NT2/D1 (cell line): ENCODE measurements at regions not wholly inside any gene's neighbourhood (a gene's known extent, or its start where the extent isn't known, plus 50 kb on each side); places are given as distances from the start of the nearest gene placed in this dataset.
A peak's percentile ranks its signal among the peaks of the same experiment; 100 is the strongest.

Experiments used
- DNase-seq: peaks from one replicate; pipeline ENCODE4 v3.0.0-alpha.2; 2011; ENCODE audit warnings: low read depth, low spot score
- H3K27me3 ChIP-seq: 2 replicates; pipeline ENCODE4 v1.6.0; 2011; ENCODE audit warnings: mild to moderate bottlenecking; ENCODE audit not compliant: insufficient read length, insufficient read depth
- H3K36me3 ChIP-seq: 2 replicates; pipeline ENCODE4 v1.6.1; 2011; ENCODE audit warnings: mild to moderate bottlenecking, low read length, mixed read lengths; ENCODE audit not compliant: insufficient read depth, insufficient read length
- H3K4me1 ChIP-seq: 2 replicates; pipeline ENCODE4 v1.5.1; 2011; ENCODE audit not compliant: insufficient read depth, insufficient read length
- H3K4me3 ChIP-seq: 2 replicates; pipeline ENCODE4 v1.5.1; 2011; ENCODE audit warnings: low read depth; ENCODE audit not compliant: insufficient read length
- H3K9ac ChIP-seq: 2 replicates; pipeline ENCODE4 v1.6.0; 2011; ENCODE audit warnings: low read depth; ENCODE audit not compliant: insufficient read length
- H3K9me3 ChIP-seq: 2 replicates; pipeline ENCODE4 v1.5.1; 2011; ENCODE audit warnings: mild to moderate bottlenecking, low read length; ENCODE audit not compliant: insufficient read depth
- SUZ12 ChIP-seq: IDR thresholded peaks from 2 replicates; pipeline ENCODE4 v1.6.1; 2011; ENCODE audit not compliant: insufficient read length, insufficient read depth; ENCODE audit errors: extremely low read depth
- YY1 ChIP-seq: IDR thresholded peaks from 2 replicates; pipeline ENCODE4 v1.6.1; 2011; ENCODE audit not compliant: insufficient read length, insufficient read depth
- ZNF274 ChIP-seq: IDR thresholded peaks from 2 replicates; pipeline ENCODE4 v1.6.1; 2011; ENCODE audit warnings: mild to moderate bottlenecking, low read depth, low read length

DNA sequence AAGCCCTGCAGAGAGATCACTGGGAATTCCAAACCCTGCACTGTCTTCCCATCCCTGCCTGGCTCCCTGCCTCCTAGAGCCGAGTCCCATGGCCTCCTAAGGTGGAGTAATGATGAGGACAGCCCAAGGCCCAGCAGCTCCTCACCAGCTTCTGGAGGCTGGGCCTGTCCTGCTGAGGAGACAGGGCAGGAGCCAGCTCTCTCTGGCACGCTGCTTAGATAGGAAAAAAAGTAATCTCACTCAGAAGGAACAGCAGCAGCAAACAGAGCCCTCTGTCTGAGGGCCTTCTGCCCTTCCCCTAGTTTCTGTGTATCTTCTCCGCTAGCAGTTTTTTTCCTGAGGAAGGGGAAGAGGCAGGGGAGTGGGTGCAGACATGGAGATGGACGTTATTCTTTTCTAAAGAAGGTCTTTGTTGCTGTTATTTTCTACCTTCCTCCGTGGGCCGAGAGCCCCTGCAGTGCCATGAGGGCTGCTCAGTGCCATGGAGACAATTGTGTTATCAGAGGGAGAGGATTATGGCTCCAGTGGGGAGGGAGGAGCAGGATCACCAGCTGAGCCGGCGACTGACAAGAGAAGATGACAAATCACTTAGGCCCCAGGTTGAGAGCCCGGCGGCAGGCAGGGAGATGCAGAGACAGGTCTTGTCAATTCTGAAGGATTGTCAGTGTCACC is 315.3 kb downstream of the BUD13 start:
- no peak overlapping the region for H3K4me3 ChIP-seq
- no peak overlapping the region for H3K9ac ChIP-seq
- DNase-seq: peak; percentile 32
- H3K36me3 ChIP-seq: no peaks in the 10 kb centered on the region
- no peaks in the 10 kb centered on the region for H3K27me3 ChIP-seq
- no peaks in the 10 kb centered on the region for H3K9me3 ChIP-seq
- TF ChIP-seq ZNF274: no peak
- TF ChIP-seq YY1: no peak
- no peak for TF ChIP-seq SUZ12
- peaks cover 1% of the 10 kb centered on the region for H3K4me1 ChIP-seq

DNA sequence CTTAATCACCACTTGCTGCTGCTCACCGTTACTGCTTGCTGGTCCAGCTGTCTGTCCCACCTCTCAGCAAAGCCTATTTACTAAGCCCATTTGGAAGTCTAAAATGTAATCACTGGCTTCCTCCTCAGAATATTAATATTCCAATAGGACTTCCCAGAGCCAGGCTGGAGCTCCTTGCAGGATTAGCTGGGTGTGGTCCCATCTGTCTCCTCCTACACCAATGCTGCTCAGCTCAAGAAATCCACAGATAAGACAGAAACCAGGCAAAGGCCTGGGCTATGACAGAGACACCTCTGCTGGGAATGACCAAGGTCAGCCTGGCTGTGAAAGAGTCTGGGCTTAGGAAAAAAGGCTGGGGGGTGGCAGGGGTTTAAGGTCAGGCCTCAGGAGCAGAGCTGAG is 317.8 kb downstream of the BUD13 start:
- no peak for DNase-seq

DNA sequence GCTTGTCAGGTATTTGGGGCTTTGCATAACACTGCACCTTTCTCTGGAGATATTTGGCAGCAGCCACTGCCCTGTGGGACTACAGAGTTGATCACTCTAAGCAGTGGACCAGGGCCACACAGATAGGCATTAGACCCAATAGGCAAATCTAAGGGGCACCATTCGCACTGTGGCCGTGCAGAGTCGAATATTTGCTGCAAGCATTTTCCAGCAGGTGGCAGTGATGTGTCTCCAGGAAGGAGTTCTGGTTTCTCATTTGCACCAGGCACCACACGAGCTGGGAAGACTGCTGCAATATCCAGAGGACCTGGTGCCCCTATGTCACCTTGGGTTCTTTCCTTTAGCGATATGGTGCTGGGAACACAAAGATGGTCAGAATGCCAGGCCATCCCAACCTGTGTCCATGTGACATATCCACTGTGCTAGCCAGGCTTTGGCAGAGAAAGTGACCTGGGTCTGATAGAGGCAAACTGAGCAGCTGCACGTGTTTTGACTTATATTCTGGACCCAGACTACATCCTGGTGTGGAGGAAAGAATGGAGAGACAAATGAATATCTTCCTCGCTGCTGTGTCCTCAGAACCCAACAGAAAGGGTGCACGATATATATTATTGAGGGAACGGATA is 318.7 kb downstream of the BUD13 start:
- Histone ChIP-seq H3K9me3 (peaks cover 18% of the 10 kb centered on the region), H3K9ac (no peak overlapping the region), H3K36me3 (no peaks in the 10 kb centered on the region), H3K4me3 (no peak overlapping the region), H3K4me1 (peaks cover 1% of the 10 kb centered on the region), H3K27me3 (no peaks in the 10 kb centered on the region)
- peak; percentile 28 for DNase-seq
- no peak for TF ChIP-seq ZNF274
- TF ChIP-seq YY1: no peak
- TF ChIP-seq SUZ12: no peak

More for the DNA sequence above, 317.8 kb downstream of the BUD13 start:
- Histone ChIP-seq H3K36me3 (no peaks in the 10 kb centered on the region), H3K9ac (no peak overlapping the region), H3K9me3 (peaks cover 10% of the 10 kb centered on the region; the same call in 1 of the 2 replicates), H3K27me3 (no peaks in the 10 kb centered on the region), H3K4me3 (no peak overlapping the region), H3K4me1 (peaks cover 1% of the 10 kb centered on the region)
- no peak for TF ChIP-seq ZNF274
- TF ChIP-seq YY1: no peak
- no peak for TF ChIP-seq SUZ12

DNA sequence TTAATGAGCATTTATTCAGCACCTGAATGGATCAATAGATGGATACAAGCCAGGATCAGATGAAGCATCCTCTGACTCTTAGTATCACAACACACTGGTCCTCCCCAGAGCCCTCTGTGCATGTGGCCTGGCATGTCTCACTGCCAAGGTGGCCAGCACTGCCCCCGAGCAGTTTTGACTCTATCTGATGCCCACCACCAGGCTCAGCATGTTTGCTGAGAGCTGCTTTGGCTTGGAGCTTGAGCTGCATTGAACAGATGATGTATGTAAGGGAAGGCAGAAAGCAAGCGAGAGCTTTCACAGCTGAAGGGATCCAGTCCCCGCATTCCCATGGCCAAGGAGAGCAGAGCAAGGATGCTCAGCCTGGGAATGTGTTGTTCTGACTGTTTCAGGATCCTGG is 320.3 kb downstream of the BUD13 start:
- H3K9me3 ChIP-seq: peaks cover 35% of the 10 kb centered on the region
- H3K36me3 ChIP-seq: no peaks in the 10 kb centered on the region
- DNase-seq: no peak
- H3K9ac ChIP-seq: no peak overlapping the region
- H3K4me3 ChIP-seq: no peak overlapping the region
- peaks cover 1% of the 10 kb centered on the region for H3K4me1 ChIP-seq
- H3K27me3 ChIP-seq: peaks cover 9% of the 10 kb centered on the region
- TF ChIP-seq SUZ12 (no peak), ZNF274 (no peak), YY1 (no peak)

DNA sequence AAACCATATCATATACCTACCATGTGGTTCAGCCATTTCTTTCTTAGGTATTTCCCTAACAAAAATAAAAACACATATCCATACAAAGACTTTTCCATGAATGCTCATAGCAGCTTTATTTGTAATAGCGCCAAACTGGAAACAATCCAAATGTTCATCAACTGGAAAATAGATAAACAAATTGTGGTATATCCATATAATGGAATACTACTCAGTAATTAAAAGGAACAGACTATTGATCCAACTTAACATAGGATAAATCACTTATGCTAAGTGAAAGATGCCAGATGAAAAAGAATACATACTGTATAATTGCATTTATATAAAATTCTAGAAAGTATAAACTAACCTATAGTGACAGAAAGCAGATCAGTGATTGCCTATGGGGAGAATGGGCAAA is 323.3 kb downstream of the BUD13 start:
- Histone ChIP-seq H3K4me1 (peaks cover 4% of the 10 kb centered on the region), H3K27me3 (peaks cover 13% of the 10 kb centered on the region), H3K9me3 (peaks cover 41% of the 10 kb centered on the region), H3K4me3 (no peak overlapping the region), H3K9ac (no peak overlapping the region), H3K36me3 (no peaks in the 10 kb centered on the region)
- TF ChIP-seq YY1 (no peak), ZNF274 (no peak), SUZ12 (no peak)
- no peak for DNase-seq

DNA sequence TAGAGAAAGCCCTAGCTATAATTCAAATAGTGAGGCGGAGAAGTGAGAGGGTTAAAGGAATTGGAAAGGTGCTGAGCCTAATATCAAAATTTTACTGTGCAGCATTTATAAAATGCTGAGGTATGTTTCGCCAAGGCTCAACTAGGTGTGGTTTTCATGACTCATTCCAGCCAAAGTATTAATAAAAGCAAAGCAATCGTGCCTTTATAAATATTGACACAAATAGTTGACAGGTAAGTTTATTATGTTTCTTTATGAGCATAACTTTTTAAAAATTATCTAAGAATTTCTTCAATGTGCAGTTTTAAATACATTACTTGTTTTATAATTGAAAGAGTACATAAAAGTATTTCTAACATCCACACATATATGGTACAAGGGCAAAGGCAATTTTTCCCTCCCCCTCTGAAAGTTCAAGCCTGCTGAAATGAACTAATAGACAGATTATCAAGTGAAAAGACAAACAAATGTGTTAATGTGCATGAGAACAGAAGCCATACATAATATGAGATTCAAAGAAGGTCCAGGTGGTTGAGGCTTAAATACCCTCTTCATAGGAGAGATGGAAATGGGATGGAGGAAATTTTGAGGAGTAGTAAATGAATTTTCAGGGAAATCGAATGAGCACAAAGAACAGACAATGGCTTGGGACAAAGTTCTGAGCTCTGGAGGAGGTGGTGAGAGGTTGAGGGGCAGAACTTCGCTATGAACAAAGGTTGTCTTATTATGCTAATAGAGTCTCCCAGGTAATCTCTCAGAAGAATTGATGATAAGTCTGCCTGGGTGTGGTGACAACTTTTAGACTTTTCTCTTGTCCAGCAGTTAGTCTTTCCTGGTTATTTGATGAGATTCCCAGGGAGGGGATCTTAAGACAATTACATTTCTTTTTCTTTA is 326.5 kb downstream of the BUD13 start:
- Histone ChIP-seq H3K9me3 (peaks cover 64% of the 10 kb centered on the region), H3K36me3 (no peaks in the 10 kb centered on the region), H3K27me3 (peaks cover 13% of the 10 kb centered on the region), H3K9ac (no peak overlapping the region), H3K4me3 (no peak overlapping the region), H3K4me1 (peaks cover 5% of the 10 kb centered on the region)
- no peak for TF ChIP-seq ZNF274
- no peak for TF ChIP-seq SUZ12
- no peak for TF ChIP-seq YY1
- DNase-seq: no peak
